Fibroblast of lung (primary cell): ENCODE measurements at regions not wholly inside any gene's neighbourhood (a gene's known extent, or its start where the extent isn't known, plus 50 kb on each side); places are given as distances from the start of the nearest gene placed in this dataset.
A peak's percentile ranks its signal among the peaks of the same experiment; 100 is the strongest.

ENCODE experiments used
- DNase-seq, 2 donors: peaks; one replicate each; pipeline versions ENCODE4 v3.0.0 to v3.0.0-alpha.2; 2010; ENCODE audit warnings: low read depth in 2 of 2
- H2AFZ ChIP-seq: 2 replicates; pipeline ENCODE4 v1.5.1; 2012; ENCODE audit warnings: low read length, control low read depth, inconsistent platforms
- H3K27ac ChIP-seq: 2 replicates; pipeline ENCODE4 v1.5.1; 2011; ENCODE audit warnings: low read length, control low read depth; ENCODE audit not compliant: insufficient read depth
- H3K27me3 ChIP-seq: 2 replicates; pipeline ENCODE4 v1.5.1; 2011; ENCODE audit warnings: mild to moderate bottlenecking, low read length; ENCODE audit not compliant: control insufficient read depth, insufficient read depth
- H3K36me3 ChIP-seq: 2 replicates; pipeline ENCODE4 v1.5.1; 2011; ENCODE audit warnings: low read length; ENCODE audit not compliant: control insufficient read depth, insufficient read depth
- H3K4me1 ChIP-seq: 2 replicates; pipeline ENCODE4 v1.5.1; 2011; ENCODE audit warnings: low read length; ENCODE audit not compliant: control insufficient read depth, insufficient read depth; ENCODE audit errors: extremely low read depth
- H3K4me2 ChIP-seq: 2 replicates; pipeline ENCODE4 v1.5.1; 2011; ENCODE audit warnings: low read length, control low read depth; ENCODE audit not compliant: insufficient read depth; ENCODE audit errors: extremely low read depth
- H3K4me3 ChIP-seq, 4 experiments: fragments of 200-600 bp in 1 of 4; sonication (generic) in 1 of 4; replicated peaks in 1 of 4; 2 replicates each; pipeline ENCODE4 v1.5.1; 2011 to 2016; ENCODE audit warnings: low read length in 4 of 4, low read depth in 3 of 4, mild to moderate bottlenecking in 3 of 4, control low read depth in 2 of 4, inconsistent platforms in 1 of 4, mixed read lengths in 1 of 4; ENCODE audit not compliant: insufficient read depth in 1 of 4; ENCODE audit errors: control extremely low read depth in 1 of 4
- H3K79me2 ChIP-seq: 2 replicates; pipeline ENCODE4 v1.5.1; 2012; ENCODE audit warnings: mild to moderate bottlenecking, low read length, inconsistent platforms; ENCODE audit not compliant: control insufficient read depth, insufficient read depth
- H3K9ac ChIP-seq: 2 replicates; pipeline ENCODE4 v1.5.1; 2011; ENCODE audit warnings: mild to moderate bottlenecking, low read length, control low read depth; ENCODE audit not compliant: insufficient read depth
- H3K9me3 ChIP-seq: 2 replicates; pipeline ENCODE4 v1.5.1; 2012; ENCODE audit warnings: low read depth, low read length; ENCODE audit not compliant: control insufficient read depth, insufficient read depth
- H4K20me1 ChIP-seq: 2 replicates; pipeline ENCODE4 v1.5.1; 2011; ENCODE audit warnings: low read length; ENCODE audit not compliant: control insufficient read depth, insufficient read depth; ENCODE audit errors: extremely low read depth
- CTCF ChIP-seq, 2 donors: IDR thresholded peaks in 1 of 2; conservative IDR thresholded peaks in 1 of 2; 1 replicate in 1 of 2; 2 replicates in 1 of 2; pipeline ENCODE4 v1.5.1; 2011 to 2012; ENCODE audit warnings: low read length in 2 of 2, control low read depth in 1 of 2, inconsistent platforms in 1 of 2, low read depth in 1 of 2, mild to moderate bottlenecking in 1 of 2
- EZH2 ChIP-seq: IDR thresholded peaks from 2 replicates; pipeline ENCODE4 v1.5.1; 2012; ENCODE audit warnings: low read length, control low read depth, mild to moderate bottlenecking; ENCODE audit errors: missing control alignments

GRCh38 chr4:179417357-179417756, 1975.1 kb upstream of the AGA start:
- Histone ChIP-seq H3K36me3 (no peaks in the 10 kb centered on the region), H3K27me3 (no peaks in the 10 kb centered on the region), H3K4me3 (no peak overlapping the region), H3K4me1 (no peaks in the 10 kb centered on the region), H3K4me2 (no peak overlapping the region), H2AFZ (no peak overlapping the region), H3K9ac (no peak overlapping the region), H3K27ac (no peak overlapping the region), H4K20me1 (no peaks in the 10 kb centered on the region), H3K9me3 (no peaks in the 10 kb centered on the region), H3K79me2 (no peaks in the 10 kb centered on the region)
- DNase-seq, result peak in 1 of 2 donors; percentile 28
- TF ChIP-seq CTCF (conservative IDR thresholded peaks at IDR 0.05 in 1 of 2, IDR thresholded peaks at IDR 0.05 in 1 of 2; ENCODE audit: low read depth in 1 of 2, low read length in 2 of 2) (no peak), EZH2 (no peak)

GRCh38 chr4:179437962-179438361, 1995.7 kb upstream of the AGA start:
- no peak overlapping the region for H3K4me3 ChIP-seq
- no peak overlapping the region for H3K4me2 ChIP-seq
- no peaks in the 10 kb centered on the region for H3K9me3 ChIP-seq
- H3K36me3 ChIP-seq, result no peaks in the 10 kb centered on the region
- TF ChIP-seq CTCF (conservative IDR thresholded peaks at IDR 0.05 in 1 of 2, IDR thresholded peaks at IDR 0.05 in 1 of 2; ENCODE audit: low read depth in 1 of 2, low read length in 2 of 2) (no peak), EZH2 (no peak)
- no peak overlapping the region for H2AFZ ChIP-seq
- no peaks in the 10 kb centered on the region for H3K27me3 ChIP-seq
- H3K27ac ChIP-seq, result no peak overlapping the region
- no peak overlapping the region for H3K9ac ChIP-seq
- H3K4me1 ChIP-seq, result no peaks in the 10 kb centered on the region
- no peaks in the 10 kb centered on the region for H3K79me2 ChIP-seq
- DNase-seq, result no peak
- no peaks in the 10 kb centered on the region for H4K20me1 ChIP-seq

DNA sequence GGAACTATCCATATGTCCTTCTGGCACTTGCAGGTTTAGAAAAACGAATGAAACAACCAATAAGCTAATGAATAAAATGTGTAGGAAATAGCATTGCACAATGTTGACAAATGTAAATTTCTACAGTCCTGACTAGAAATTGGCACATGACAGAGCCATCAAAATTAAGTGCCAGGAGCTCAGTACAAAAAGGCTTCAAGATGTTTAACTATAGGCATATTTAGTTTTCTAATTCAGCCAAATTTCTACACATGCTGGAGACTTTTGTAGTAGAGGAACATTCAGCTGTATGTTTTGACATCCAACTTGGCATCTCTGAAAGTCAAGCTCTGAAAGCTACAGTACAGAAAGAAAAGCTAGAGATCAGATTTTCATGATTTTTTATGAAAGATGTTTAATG, 1999.4 kb upstream of the AGA start:
- Histone ChIP-seq H2AFZ (no peak overlapping the region), H3K4me3 (no peak overlapping the region), H3K36me3 (no peaks in the 10 kb centered on the region), H4K20me1 (no peaks in the 10 kb centered on the region), H3K27me3 (no peaks in the 10 kb centered on the region), H3K4me2 (no peak overlapping the region), H3K79me2 (no peaks in the 10 kb centered on the region), H3K9ac (no peak overlapping the region), H3K27ac (no peak overlapping the region), H3K9me3 (no peaks in the 10 kb centered on the region), H3K4me1 (no peaks in the 10 kb centered on the region)
- no peak for TF ChIP-seq EZH2
- TF ChIP-seq CTCF (conservative IDR thresholded peaks at IDR 0.05 in 1 of 2, IDR thresholded peaks at IDR 0.05 in 1 of 2; ENCODE audit: low read depth in 1 of 2, low read length in 2 of 2), result no peak
- no peak for DNase-seq
